ENCODE measurements at regions not wholly inside any gene's neighbourhood (a gene's known extent, or its start where the extent isn't known, plus 50 kb on each side); places are given as distances from the start of the nearest gene placed in this dataset.

DNA sequence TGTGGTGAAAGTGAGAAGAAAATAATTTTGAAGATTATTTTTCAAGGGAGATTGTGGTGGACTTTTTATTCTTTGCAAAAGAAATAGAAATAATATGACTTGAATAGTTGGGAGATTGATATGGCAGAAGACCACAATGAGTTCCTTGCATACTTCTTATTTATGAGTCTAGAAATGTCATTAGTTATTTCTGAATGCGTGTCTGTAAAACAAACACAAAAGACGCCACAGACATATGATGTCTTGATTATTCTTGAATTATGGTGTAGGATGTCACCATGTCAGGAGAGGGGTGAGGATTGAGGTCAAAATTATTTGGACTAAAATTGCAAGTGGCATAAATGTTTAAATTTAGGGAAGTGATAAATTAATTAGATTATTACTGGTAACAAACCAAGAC, 440.7 kb upstream of the PDE3A start:
- no peak overlapping the region for H4K8ac ChIP-seq (ENCODE audit: low read depth in 2 of 2, low read length in 2 of 2)
- BruUV-seq (replicated peaks), result no TSS peak
- no peak overlapping the region for H3K56ac ChIP-seq (ENCODE audit: extremely low read depth, insufficient read depth, low read length)
- H3K36me3 ChIP-seq (ENCODE audit: control insufficient read depth, insufficient read depth, low read length), result no peaks in the 10 kb centered on the region
- H2AK5ac ChIP-seq (ENCODE audit: low read depth, low read length), result no peak overlapping the region
- no peak overlapping the region for H3K4ac ChIP-seq (ENCODE audit: low read depth, low read length)
- H3K27me3 ChIP-seq (ENCODE audit: control insufficient read depth, insufficient read depth, low read length), result no peaks in the 10 kb centered on the region
- no peak overlapping the region for H4K91ac ChIP-seq (ENCODE audit: insufficient read depth, low read depth, low read length)
- H3K9me3 ChIP-seq (ENCODE audit: control insufficient read depth, insufficient read depth, low read length), result peaks cover 3% of the 10 kb centered on the region; the same call in 1 of the 2 replicates
- no peak overlapping the region for H2BK120ac ChIP-seq (ENCODE audit: low read depth, low read length)
- H4K20me1 ChIP-seq (ENCODE audit: insufficient read depth, low read length), result no peaks in the 10 kb centered on the region
- no peak overlapping the region for H3K27ac ChIP-seq (ENCODE audit: insufficient read depth, low read length)
- dilution Hi-C loops (cut with HindIII; ENCODE audit: low sequenced_read_pairs, unreplicated experiment) (no loop called here), intact Hi-C loops (cut with micrococcal nuclease) (no loop called here), in situ Hi-C loops (cut with MboI; ENCODE audit: low sequenced_read_pairs) (no loop called here)
- no peak overlapping the region for H2BK15ac ChIP-seq (ENCODE audit: low read depth, low read length)
- ChIA-PET POLR2A (ENCODE audit: unreplicated experiment) (no interaction called here), CTCF (no interaction called here)
- WGBS, 2 experiments (ENCODE audit: extremely low coverage in 2 of 2, insufficient read length in 1 of 2), result no CpG with 5 or more reads among the region's 2 CpGs
- H2BK5ac ChIP-seq (ENCODE audit: low read depth, low read length, poor library complexity, severe bottlenecking), result no peak overlapping the region
- H3K14ac ChIP-seq (replicated peaks; ENCODE audit: low read depth, low read length), result no peak overlapping the region
- H3K23ac ChIP-seq (ENCODE audit: low read depth, low read length), result no peak overlapping the region
- H3K79me1 ChIP-seq (ENCODE audit: low read depth in 1 of 2, low read length in 2 of 2), result no peaks in the 10 kb centered on the region
- no peak overlapping the region for H2AFZ ChIP-seq (replicated peaks; ENCODE audit: low read length, poor library complexity)
- no peak overlapping the region for H2AK9ac ChIP-seq (replicated peaks; ENCODE audit: low read depth, low read length, poor library complexity)
- no peak overlapping the region for H4K5ac ChIP-seq (ENCODE audit: low read depth, low read length)
- no peak overlapping the region for H3K9ac ChIP-seq (ENCODE audit: low read depth, low read length)
- H3K4me2 ChIP-seq (ENCODE audit: low read depth, low read length), result no peak overlapping the region
- no peak overlapping the region for H3K4me3 ChIP-seq (ENCODE audit: insufficient read depth, low read depth, low read length)
- H3K4me1 ChIP-seq (ENCODE audit: control insufficient read depth, insufficient read depth, low read length), result no peaks in the 10 kb centered on the region
- no peak overlapping the region for H3K18ac ChIP-seq (ENCODE audit: low read depth, low read length)
- no peak for TF ChIP-seq POLR2A (IDR thresholded peaks at IDR 0.05; ENCODE audit: low read depth, low read length)
- TF ChIP-seq ELK1 (IDR thresholded peaks at IDR 0.05; ENCODE audit: borderline replicate concordance, low read depth, low read length), result no peak
- TF ChIP-seq FOS (IDR thresholded peaks at IDR 0.05; ENCODE audit: low read depth, low read length), result no peak
- no peak for TF ChIP-seq CHD1 (IDR thresholded peaks at IDR 0.05; ENCODE audit: low read depth, low read length)
- no peak for TF ChIP-seq MAZ (IDR thresholded peaks at IDR 0.05; ENCODE audit: borderline replicate concordance, low read depth, low read length)
- TF ChIP-seq RAD21 (IDR thresholded peaks at IDR 0.05; ENCODE audit: low read length), result no peak
- TF ChIP-seq BHLHE40 (IDR thresholded peaks at IDR 0.05; ENCODE audit: low read depth, low read length), result no peak
- TF ChIP-seq MXI1 (IDR thresholded peaks at IDR 0.05; ENCODE audit: borderline replicate concordance, low read depth, low read length), result no peak
- no peak for TF ChIP-seq CTCF (conservative IDR thresholded peaks at IDR 0.05; ENCODE audit: low read depth, low read length)
- TF ChIP-seq, protein P1, sequence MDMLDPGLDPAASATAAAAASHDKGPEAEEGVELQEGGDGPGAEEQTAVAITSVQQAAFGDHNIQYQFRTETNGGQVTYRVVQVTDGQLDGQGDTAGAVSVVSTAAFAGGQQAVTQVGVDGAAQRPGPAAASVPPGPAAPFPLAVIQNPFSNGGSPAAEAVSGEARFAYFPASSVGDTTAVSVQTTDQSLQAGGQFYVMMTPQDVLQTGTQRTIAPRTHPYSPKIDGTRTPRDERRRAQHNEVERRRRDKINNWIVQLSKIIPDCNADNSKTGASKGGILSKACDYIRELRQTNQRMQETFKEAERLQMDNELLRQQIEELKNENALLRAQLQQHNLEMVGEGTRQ (IDR thresholded peaks at IDR 0.05; ENCODE audit: low read depth, low read length), result no peak
- no peak overlapping the region for H2BK20ac ChIP-seq (ENCODE audit: low read depth, low read length)
- no peaks in the 10 kb centered on the region for H3K9me1 ChIP-seq (ENCODE audit: insufficient read depth, low read length)
- ATAC-seq (ENCODE audit: low read depth) (no peak), DNase-seq (no peak)
